ENCODE measurements at regions not wholly inside any gene's neighbourhood (a gene's known extent, or its start where the extent isn't known, plus 50 kb on each side); places are given as distances from the start of the nearest gene placed in this dataset.
"Not testable (repeated sequence)": the region's sequence is repeated elsewhere in the genome, so short reads cannot be mapped to it uniquely, and the experiment has no call there.

- not testable (repeated sequence) for TF ChIP-seq CTCF, POLR2A (IDR thresholded peaks at IDR 0.05)
Observed at GRCh38 chr4:138860357-138860756, 155.2 kb upstream of the NOCT start.
